Lower leg skin (tissue), 3 donors: ENCODE measurements at regions not wholly inside any gene's neighbourhood (a gene's known extent, or its start where the extent isn't known, plus 50 kb on each side); places are given as distances from the start of the nearest gene placed in this dataset.

Experiments
- CTCF ChIP-seq, 3 donors: fragments of 450-650 bp; IDR thresholded peaks; one replicate each; pipeline ENCODE4 v1.5.1; 2016; ENCODE audit warnings: antibody characterized with exemption in 3 of 3, mild to moderate bottlenecking in 3 of 3, moderate library complexity in 2 of 3
- POLR2A ChIP-seq, 2 donors: fragments of 450-650 bp; IDR thresholded peaks; one replicate each; pipeline ENCODE4 v1.6.1; 2016 to 2017; ENCODE audit warnings: antibody characterized with exemption in 2 of 2, mild to moderate bottlenecking in 1 of 2, moderate library complexity in 1 of 2

GRCh38 chrX:42462917-42463316 is 315.0 kb downstream of the PPP1R2C start:
- no peak for TF ChIP-seq POLR2A (IDR thresholded peaks at IDR 0.05)
- TF ChIP-seq CTCF (IDR thresholded peaks at IDR 0.05): no peak
